Stomach (tissue), 8 donors: ENCODE measurements at regions not wholly inside any gene's neighbourhood (a gene's known extent, or its start where the extent isn't known, plus 50 kb on each side); places are given as distances from the start of the nearest gene placed in this dataset.

Source experiments
- DNase-seq, 2 donors: peaks; one replicate each; pipeline versions ENCODE4 v3.0.0 to v3.0.0-alpha.2; 2013 to 2019
- H3K27ac ChIP-seq, 5 donors: fragments of 200-600 bp in 4 of 5; sonication (generic) in 4 of 5; one replicate each; pipeline ENCODE4 v1.5.1; 2013 to 2019; ENCODE audit warnings: mild to moderate bottlenecking in 1 of 5, moderate library complexity in 1 of 5
- H3K27me3 ChIP-seq, 3 donors: fragments of 200-600 bp; sonication (generic); one replicate each; pipeline ENCODE4 v1.5.1; 2017 to 2019; ENCODE audit warnings: mixed run types in 1 of 3
- H3K36me3 ChIP-seq, 4 donors: fragments of 200-600 bp; sonication (generic); 1 replicate in 3 of 4; 2 replicates in 1 of 4; pipeline ENCODE4 v1.5.1; 2016 to 2019
- H3K4me1 ChIP-seq, 4 donors: fragments of 200-600 bp; sonication (generic); one replicate each; pipeline ENCODE4 v1.5.1; 2016 to 2019
- H3K4me3 ChIP-seq, 4 donors: fragments of 200-600 bp; sonication (generic) in 3 of 4; one replicate each; pipeline ENCODE4 v1.5.1; 2016 to 2019; ENCODE audit warnings: mild to moderate bottlenecking in 1 of 4
- H3K9me3 ChIP-seq, 4 donors: fragments of 200-600 bp; sonication (generic); one replicate each; pipeline ENCODE4 v1.5.1; 2016 to 2019
- CTCF ChIP-seq, 7 experiments: fragments of 450-650 bp in 4 of 7; fragments of 200-600 bp in 3 of 7; sonication (generic) in 3 of 7; IDR thresholded peaks; one replicate each; pipeline ENCODE4 v1.5.1; 2016 to 2019; ENCODE audit warnings: antibody characterized with exemption in 7 of 7, control low read depth in 2 of 7, mild to moderate bottlenecking in 1 of 7
- EP300 ChIP-seq: sonication (generic); formaldehyde crosslinking; IDR thresholded peaks from one replicate; pipeline ENCODE4 v1.6.1; 2017; ENCODE audit warnings: antibody characterized with exemption
- POLR2A ChIP-seq, 4 donors: fragments of 450-650 bp; IDR thresholded peaks; one replicate each; pipeline ENCODE4 v1.6.1; 2016; ENCODE audit warnings: antibody characterized with exemption in 4 of 4, control low read depth in 2 of 4, mild to moderate bottlenecking in 1 of 4, moderate library complexity in 1 of 4
- POLR2AphosphoS5 ChIP-seq, 3 donors: sonication (generic); formaldehyde crosslinking; IDR thresholded peaks; one replicate each; pipeline ENCODE4 v1.6.1; 2016; ENCODE audit warnings: antibody characterized with exemption in 3 of 3
- WGBS, 5 donors: extraction: QIAGEN DNeasy Blood & Tissue Kit in 3 of 5; methylation state at CpG; one replicate each; pipeline versions ENCODE4 v1.1.5 to v1.1.7; 2013 to 2018; 5-methylcytosine and 5-hydroxymethylcytosine counted together
- intact Hi-C: fragments of 100-400 bp; cut with DNase I; formaldehyde crosslinking; loops from one replicate; pipeline ENCODE4 v1.15.1; 2023; ENCODE audit warnings: low total_unique reads
- donor health status: healthy with polysubstance abuse.
- donor health status: Bipolar disorder and iron deficiency.
- donor health status: healthy.

DNA sequence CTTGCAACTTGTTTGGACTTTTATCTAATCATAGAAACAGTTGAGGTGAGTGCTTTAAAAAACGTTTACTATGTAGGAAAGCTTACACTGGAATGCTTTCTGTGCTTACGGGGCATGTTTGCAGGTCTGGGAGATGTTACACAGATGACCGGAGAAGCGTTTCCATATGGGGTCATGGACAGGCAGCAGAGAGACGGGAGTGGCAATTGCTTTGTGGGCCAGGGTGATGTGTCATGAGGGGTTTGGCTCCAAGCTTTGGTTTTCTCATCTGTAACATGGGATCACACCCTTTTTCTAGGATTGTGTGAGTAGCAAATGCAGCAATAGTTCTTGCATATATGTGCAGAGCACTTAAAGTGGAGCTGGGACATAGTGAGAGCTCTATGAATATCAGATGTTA lies 174.8 kb upstream of the MKI67 start:
- WGBS, 5 donors: 55 to 75% (median 60%) methylated on average over 5 of the region's 5 CpGs
- no peaks in the 10 kb centered on the region for H3K4me1 ChIP-seq
- intact Hi-C loops: no loop called here
- no peak for DNase-seq
- no peak overlapping the region for H3K27ac ChIP-seq
- H3K27me3 ChIP-seq: peaks cover 0 to 9% (median 0%) of the 10 kb centered on the region in 3 donors
- H3K36me3 ChIP-seq: no peaks in the 10 kb centered on the region
- TF ChIP-seq CTCF (IDR thresholded peaks at IDR 0.05): no peak
- TF ChIP-seq POLR2A (IDR thresholded peaks at IDR 0.05): no peak
- no peak for TF ChIP-seq POLR2AphosphoS5 (IDR thresholded peaks at IDR 0.05)
- no peak for TF ChIP-seq EP300
- no peaks in the 10 kb centered on the region for H3K9me3 ChIP-seq
- H3K4me3 ChIP-seq: no peak overlapping the region

GRCh38 chr10:128302808-128303207 lies 176.6 kb upstream of the MKI67 start:
- intact Hi-C loops: no loop called here
- Histone ChIP-seq H3K27ac (no peak overlapping the region), H3K36me3 (no peaks in the 10 kb centered on the region), H3K27me3 (peaks cover 0 to 6% (median 0%) of the 10 kb centered on the region in 3 donors), H3K4me3 (no peak overlapping the region), H3K4me1 (no peaks in the 10 kb centered on the region), H3K9me3 (no peaks in the 10 kb centered on the region)
- DNase-seq: no peak
- 47 to 58% (median 51%) methylated on average over 3 of the region's 3 CpGs for WGBS, 5 donors
- TF ChIP-seq EP300 (no peak), POLR2AphosphoS5 (IDR thresholded peaks at IDR 0.05) (no peak), POLR2A (IDR thresholded peaks at IDR 0.05) (no peak), CTCF (IDR thresholded peaks at IDR 0.05) (no peak)

DNA sequence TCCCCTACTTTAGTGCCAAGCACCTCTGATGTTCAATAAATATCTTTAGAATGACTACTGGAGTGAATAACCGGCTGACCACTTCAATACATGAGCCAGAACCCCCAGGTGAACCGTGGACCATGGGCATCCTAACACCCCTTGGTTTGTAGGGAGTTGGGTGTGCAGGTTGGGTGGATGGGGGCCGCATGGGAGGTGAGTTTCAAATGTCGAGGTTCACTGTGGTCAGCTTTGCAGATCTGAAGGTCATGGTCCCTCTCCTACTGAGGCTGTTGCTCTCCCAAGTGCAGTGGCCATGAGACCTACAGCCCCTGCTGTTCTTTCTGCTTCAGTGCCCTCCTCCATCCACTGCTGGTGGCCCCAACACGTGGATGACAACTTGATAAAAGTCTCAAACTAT lies 178.0 kb upstream of the MKI67 start:
- H3K4me1 ChIP-seq: no peaks in the 10 kb centered on the region
- intact Hi-C loops: no loop called here
- H3K27me3 ChIP-seq: peaks cover 0 to 19% (median 0%) of the 10 kb centered on the region in 3 donors
- no peaks in the 10 kb centered on the region for H3K36me3 ChIP-seq
- TF ChIP-seq CTCF (IDR thresholded peaks at IDR 0.05) (no peak), POLR2AphosphoS5 (IDR thresholded peaks at IDR 0.05) (no peak), POLR2A (IDR thresholded peaks at IDR 0.05) (no peak), EP300 (no peak)
- H3K4me3 ChIP-seq: no peak overlapping the region
- WGBS, 5 donors: 64 to 79% (median 69%) methylated on average over 5 of the region's 5 CpGs
- no peaks in the 10 kb centered on the region for H3K9me3 ChIP-seq
- DNase-seq: no peak
- H3K27ac ChIP-seq: no peak overlapping the region

- Histone ChIP-seq H3K4me3 (no peak overlapping the region), H3K9me3 (no peaks in the 10 kb centered on the region), H3K36me3 (no peaks in the 10 kb centered on the region), H3K27me3 (peaks cover 0 to 27% (median 0%) of the 10 kb centered on the region in 3 donors), H3K27ac (no peak overlapping the region), H3K4me1 (no peaks in the 10 kb centered on the region)
- TF ChIP-seq POLR2AphosphoS5 (IDR thresholded peaks at IDR 0.05): no peak
- no peak for TF ChIP-seq CTCF (IDR thresholded peaks at IDR 0.05)
- no peak for TF ChIP-seq EP300
- no peak for TF ChIP-seq POLR2A (IDR thresholded peaks at IDR 0.05)
- WGBS, 5 donors: 79 to 86% (median 81%) methylated on average over 16 to 17 of the region's 17 CpGs
- intact Hi-C loops: no loop called here
- DNase-seq: no peak
Observed at GRCh38 chr10:128305601-128306345, 179.6 kb upstream of the MKI67 start.
